Right ventricle myocardium inferior (tissue), 1 donor: ENCODE measurements at regions not wholly inside any gene's neighbourhood (a gene's known extent, or its start where the extent isn't known, plus 50 kb on each side); places are given as distances from the start of the nearest gene placed in this dataset.
A peak's percentile ranks its signal among the peaks of the same experiment; 100 is the strongest.
"Not testable (repeated sequence)": the region's sequence is repeated elsewhere in the genome, so short reads cannot be mapped to it uniquely, and the experiment has no call there.

Experiments used
- ATAC-seq: fragments of 200-7000 bp; cut with Tn5 transposase; one replicate; pipeline ENCODE4 v1.9.1; 2020; ENCODE audit warnings: mild to moderate bottlenecking, moderate library complexity
- DNase-seq: peaks from one replicate; pipeline ENCODE4 v3.0.0; 2021; ENCODE audit errors: missing footprints
- intact Hi-C: fragments of 100-400 bp; cut with DNase I; formaldehyde crosslinking; loops from one replicate; pipeline ENCODE4 v1.11.0; 2022
- donor health status: DM: no; HTN: yes; CAD: no; lungs with severe emphysema.

GRCh38 chr4:150007512-150007911, 70.7 kb upstream of the DCLK2 start:
- no peak for ATAC-seq
- no peak for DNase-seq
- intact Hi-C loops = no loop called here

DNA sequence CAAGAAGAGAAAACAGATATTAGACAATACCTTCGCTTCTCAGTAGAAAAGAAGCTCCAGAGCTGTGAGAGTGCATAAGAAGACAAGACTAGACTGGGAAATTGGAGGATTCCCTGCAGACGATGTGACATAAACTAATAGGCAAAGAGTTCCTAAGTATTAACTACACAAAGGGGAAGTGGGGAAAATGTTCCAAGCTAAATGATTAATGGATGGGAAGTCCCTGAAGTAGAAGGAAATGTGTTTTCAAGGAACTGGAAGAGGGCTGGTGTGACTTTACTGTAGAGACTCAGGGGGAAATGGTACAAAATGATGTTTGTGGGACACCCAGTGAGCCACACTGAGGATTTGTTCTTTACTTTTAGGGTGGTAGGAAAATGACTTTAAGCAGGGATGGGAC, 69.7 kb upstream of the DCLK2 start:
- no peak for DNase-seq
- ATAC-seq = no peak
- intact Hi-C loops = no loop called here

GRCh38 chr4:150009533-150009932, 68.7 kb upstream of the DCLK2 start:
- ATAC-seq (no peak), DNase-seq (no peak)
- intact Hi-C loops = no loop called here

DNA sequence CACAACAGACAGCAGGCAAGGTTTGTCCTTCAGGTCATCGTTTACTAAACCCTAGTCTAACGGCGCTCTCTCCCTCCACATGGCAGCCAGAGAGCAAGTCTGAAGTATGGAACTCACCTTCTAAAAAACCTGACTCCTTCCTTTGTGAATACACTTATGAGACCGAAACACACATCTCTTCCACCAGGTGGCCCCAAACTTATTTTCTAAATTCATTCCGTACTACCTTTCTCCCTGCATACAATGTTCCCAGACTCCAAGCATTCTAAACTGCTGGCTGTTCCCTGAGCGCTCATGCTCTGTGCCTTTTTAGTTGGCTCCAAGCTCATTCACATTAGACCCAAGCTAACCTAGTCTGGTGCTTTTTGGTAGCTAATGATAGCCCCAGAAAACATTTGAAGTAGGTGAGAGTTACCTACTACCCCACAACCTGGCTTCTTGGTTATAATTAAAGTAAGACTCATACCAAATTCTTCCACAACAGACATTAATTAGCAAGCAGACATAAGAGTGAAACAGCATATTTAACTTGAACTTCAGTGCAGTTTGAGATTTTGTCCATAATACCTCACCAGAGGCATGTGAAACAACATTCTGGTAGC, 67.6 kb upstream of the DCLK2 start:
- intact Hi-C loops = loop anchor here (2.0 to 5.0 kb wide), 3 partner anchors 67 to 232 kb away; partner anchors contain the start of gene DCLK2
- no peak for DNase-seq
- ATAC-seq = peak; percentile 77

DNA sequence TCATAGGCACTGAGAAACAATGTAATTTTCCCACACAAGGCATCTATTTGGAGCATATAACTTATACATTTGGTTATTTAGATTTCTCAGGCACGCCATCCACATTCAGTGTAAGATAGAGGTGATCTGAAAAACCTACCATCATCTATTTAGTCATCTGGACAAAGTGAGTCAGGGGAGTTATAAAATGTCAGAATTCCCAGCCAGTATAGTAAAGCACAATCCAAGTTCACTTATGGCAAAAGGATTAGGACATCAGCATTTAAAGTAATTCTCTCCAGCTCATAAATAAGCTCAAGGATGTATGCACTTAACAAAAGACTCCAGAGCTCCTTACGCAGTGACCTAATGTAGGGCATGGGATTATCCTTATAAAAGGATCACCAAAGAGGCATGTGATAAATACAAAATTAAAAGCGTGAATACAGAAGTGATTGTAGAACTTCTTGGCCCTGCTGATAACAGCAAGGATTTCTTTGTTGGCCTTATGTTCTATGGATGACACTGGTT, 65.3 kb upstream of the DCLK2 start:
- DNase-seq (no peak), ATAC-seq (no peak)
- intact Hi-C loops = loop anchor here (5.0 kb wide), 1 partner anchor 64 kb away; the partner anchor contains the start of gene DCLK2

GRCh38 chr4:150015910-150016309, 62.3 kb upstream of the DCLK2 start:
- DNase-seq, ATAC-seq, intact Hi-C loops: not testable (repeated sequence)

GRCh38 chr4:150016621-150017020, 61.6 kb upstream of the DCLK2 start:
- intact Hi-C loops, ATAC-seq, DNase-seq: not testable (repeated sequence)

GRCh38 chr4:150018257-150018656, 60.0 kb upstream of the DCLK2 start:
- DNase-seq (no peak), ATAC-seq (no peak)
- intact Hi-C loops = no loop called here

- DNase-seq (no peak), ATAC-seq (no peak)
- intact Hi-C loops = no loop called here
Measured at GRCh38 chr4:150021483-150021882, 56.8 kb upstream of the DCLK2 start.

DNA sequence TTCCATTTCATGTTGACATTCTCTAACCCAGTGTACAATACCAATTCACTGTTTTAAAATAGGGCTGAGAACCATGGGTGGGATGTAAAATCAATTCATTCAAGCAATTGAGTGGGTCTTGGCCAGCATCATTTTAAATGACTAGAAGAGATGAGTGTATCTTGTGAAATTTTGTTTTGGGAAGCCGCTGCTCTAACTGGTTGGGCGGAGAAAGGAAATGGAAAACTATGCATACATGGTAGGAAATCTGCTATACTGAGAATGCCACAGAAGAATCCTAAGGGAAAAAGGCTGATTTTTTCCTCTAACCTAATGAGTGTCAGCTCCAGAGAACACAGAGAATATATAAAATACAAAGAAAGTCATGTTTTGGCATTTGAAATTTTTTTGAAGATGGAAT, 54.8 kb upstream of the DCLK2 start:
- ATAC-seq (no peak), DNase-seq (no peak)
- intact Hi-C loops = no loop called here

DNA sequence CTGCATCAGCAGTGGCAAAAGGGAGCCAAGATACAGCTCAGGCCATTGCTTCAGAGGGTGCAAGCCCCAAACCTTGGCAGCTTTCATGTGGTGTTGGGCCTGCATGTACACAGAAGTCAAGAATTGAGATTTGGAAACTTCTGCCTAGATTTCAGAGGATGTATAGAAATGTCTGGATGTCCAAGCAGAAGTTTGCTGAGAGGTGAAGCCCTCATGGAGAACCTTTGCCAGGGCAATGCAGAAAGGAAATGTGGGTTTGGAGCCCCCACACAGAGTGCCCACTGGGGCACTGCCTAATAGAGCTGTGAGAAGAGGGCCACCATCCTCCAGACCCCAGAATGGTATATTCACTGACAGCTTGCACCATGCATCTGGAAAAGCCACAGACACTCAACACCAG, 51.3 kb upstream of the DCLK2 start:
- ATAC-seq, intact Hi-C loops, DNase-seq: not testable (repeated sequence)
